Inflammatory macrophage (primary cell): ENCODE measurements at regions not wholly inside any gene's neighbourhood (a gene's known extent, or its start where the extent isn't known, plus 50 kb on each side); places are given as distances from the start of the nearest gene placed in this dataset.
"Not testable (repeated sequence)": the region's sequence is repeated elsewhere in the genome, so short reads cannot be mapped to it uniquely, and the experiment has no call there.

Experiments used
- DNase-seq, 2 donors: peaks; one replicate each; pipeline ENCODE4 v3.0.0-alpha.2; 2020 to 2022

DNA sequence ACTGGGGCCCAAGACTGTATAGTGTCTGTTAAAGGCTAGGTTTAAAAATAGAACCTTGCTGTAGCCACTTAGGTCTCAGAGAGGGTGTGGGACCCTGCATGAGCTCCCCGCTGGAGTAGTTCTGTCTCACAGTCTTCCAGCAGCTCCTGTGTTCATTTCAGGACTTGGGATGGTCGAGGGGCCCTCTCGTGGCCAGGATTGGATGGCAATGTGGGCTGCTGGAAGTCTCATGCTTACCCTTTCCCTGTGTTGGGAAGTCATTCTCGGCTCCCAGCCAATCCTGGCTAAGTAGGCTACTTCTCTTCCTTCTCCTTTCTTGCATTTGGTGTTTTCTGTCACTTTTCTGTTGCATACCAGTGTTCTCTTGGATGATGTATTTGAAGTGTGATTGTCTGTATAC is 284.0 kb upstream of the GCFC2 start:
- DNase-seq: no peak

- not testable (repeated sequence) for DNase-seq
These were observed 277.9 kb upstream of the GCFC2 start for GRCh38 chr2:75988622-75989021.

DNA sequence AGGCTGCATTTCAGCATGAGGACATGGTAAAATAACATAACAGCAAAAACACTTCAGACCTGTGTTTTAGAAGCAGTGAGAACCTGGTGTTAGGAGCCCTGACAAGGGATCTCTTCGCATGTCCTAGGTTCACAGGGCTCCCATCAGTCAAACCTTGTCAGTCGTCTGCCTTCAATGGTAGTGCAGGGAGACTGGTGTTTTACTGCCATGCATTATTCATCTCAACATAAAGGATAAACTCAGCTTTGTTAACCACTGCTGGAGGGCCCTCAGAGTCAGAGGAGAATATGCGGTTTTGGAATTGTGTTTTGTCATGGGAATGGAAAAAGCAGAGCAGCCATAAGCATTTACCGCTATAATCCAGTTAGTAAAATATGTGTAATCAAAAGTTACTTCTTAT is 275.9 kb upstream of the GCFC2 start:
- DNase-seq: no peak

DNA sequence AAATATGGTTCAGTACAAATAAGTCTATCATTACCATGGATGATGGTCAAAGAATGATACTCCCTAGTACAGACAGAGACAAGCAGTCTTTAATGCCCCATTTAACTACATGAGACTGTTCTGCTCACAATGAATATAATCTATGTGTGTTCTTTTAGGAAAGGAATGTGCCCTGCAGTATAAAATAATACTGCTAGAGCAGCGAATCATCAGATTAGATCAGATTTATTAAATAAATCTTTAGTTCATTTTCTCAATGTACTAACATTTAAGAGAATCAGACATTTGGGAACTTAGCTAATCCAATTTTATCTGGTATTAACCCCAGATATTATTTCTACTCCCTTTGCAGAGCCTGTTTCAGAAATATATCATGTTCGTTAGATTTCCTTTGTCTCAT is 272.0 kb upstream of the GCFC2 start:
- DNase-seq: no peak

GRCh38 chr2:75964646-75965045 is 253.9 kb upstream of the GCFC2 start:
- no peak for DNase-seq

GRCh38 chr2:75960472-75961009 is 249.8 kb upstream of the GCFC2 start:
- no peak for DNase-seq

DNA sequence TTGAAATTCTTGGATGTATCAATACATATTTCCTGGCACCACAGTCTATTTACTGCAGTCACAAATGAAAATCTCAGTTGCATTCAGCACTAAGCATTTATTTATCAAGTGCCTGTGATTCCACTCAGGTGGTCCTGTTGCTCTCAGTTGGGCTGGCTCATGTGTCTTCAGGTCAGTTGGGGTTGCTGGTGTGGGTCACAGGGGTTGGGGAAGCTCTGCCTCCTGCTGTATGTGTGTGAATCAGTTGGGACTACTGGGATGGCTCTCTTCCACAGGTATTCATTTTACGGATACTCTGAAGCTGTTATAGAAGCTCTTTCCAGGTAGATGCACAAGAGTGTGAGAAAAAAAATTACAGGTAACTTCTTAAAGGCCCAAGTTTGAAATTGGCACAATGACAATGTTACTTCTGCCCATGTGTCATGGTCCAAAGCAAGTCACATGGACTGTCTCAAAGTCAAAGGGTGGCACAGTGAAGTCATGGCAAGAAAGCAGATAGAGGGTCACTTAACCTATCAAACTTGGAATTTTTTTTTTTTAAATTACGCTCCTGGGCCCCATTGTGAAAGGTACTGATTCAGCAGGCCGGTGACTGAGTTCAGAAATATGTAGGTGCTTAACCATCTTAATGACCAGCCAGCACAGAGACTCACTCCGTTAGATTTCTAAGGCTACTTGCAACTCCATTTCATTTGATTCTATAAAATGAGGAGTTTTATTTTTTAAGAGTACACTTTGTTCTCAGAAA is 249.2 kb upstream of the GCFC2 start:
- DNase-seq: no peak

- no peak for DNase-seq
These were observed 244.0 kb upstream of the GCFC2 start for GRCh38 chr2:75954761-75955160.

- no peak for DNase-seq
These were observed 241.5 kb upstream of the GCFC2 start for GRCh38 chr2:75952173-75952572.

GRCh38 chr2:75949385-75950030 is 238.8 kb upstream of the GCFC2 start:
- no peak for DNase-seq

DNA sequence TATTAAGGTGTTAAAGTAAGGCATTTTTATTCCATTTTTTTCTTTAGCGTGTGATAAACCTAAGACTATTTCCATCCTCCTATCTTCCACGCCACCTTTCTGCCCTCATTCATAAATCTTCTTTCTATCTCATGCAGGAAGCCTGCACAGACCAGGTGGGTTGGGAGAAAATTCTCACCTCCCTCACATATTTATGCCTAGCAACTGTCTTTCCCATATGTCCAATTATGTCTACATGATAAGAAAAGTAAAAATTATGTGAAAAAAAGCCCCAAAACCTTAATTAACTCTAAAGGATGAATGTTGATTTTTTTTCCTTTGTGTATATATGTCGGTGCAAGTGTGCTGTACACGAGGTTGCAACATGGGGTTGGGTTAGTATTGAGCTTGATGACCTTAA is 225.6 kb upstream of the GCFC2 start:
- DNase-seq: no peak

GRCh38 chr2:75932996-75933395 is 222.3 kb upstream of the GCFC2 start:
- DNase-seq: no peak

DNA sequence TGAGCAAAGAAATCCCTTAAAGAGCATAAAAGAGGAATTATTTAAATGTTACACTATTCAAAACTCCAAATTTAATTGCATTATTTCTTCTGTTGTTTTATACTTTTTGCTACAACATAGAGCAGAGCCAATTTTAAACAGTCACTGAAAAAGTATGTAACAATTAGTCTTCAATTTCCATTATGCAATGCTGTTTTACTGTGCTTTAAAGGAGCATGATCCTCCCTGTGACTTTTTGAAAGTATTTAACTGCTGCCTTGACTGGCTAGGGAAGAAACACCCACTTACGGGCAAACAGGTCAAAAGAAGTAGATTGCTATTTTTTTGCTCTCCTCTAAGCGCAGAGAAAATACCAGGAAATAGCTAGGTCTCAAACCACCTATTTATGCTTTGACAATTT is 217.4 kb upstream of the GCFC2 start:
- DNase-seq: no peak

- no peak for DNase-seq
These were observed 214.8 kb upstream of the GCFC2 start for GRCh38 chr2:75925331-75926024.

DNA sequence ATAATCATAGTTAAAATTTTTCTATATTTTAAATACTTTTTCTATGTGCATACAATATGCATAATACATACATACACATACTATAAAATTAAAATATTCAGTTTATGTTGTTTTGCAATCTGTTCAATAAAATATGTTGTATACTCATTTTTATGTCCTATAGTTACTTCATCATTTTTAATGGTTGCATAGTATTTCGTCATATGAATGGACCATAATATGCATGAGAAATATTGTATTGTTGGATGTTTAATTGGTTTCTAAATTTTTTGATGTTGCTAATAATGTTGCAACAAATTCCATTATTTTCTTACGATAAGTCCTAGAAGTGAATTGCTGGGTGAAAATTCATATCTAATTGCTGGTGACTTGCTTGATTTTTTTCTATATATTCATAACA is 211.5 kb upstream of the GCFC2 start:
- no peak for DNase-seq

DNA sequence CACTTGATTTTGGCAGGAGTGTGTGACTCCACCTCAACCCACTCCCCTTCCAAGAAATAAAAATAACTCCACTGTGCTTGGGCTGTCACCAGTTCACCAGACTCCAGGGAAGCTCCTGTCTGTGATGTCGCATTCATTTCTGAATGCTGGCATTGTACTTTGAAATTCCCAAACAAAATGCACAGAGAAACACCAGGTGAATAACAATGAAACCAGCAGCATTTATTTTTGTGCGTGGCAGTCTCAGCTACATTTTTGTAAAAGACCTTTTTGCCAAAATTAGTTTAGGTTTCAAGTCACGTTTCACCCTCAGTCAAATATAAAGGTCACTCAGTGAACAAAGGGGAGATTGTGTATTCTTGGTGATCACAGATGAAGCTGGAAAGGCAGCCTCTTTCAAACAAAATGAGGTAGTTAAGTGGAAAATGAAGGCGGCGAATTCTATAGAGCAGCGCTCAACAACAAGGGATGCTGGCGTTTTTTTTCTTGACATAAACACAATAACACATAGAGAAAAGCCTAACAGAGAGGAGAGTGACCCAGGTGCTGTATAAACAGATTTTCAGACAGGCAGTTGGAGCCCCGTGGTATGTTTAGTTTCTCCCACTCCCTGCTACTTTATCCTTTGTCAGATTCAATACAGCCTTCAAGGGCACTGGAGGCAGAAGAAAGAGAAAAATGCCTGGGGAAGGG is 210.3 kb upstream of the GCFC2 start:
- no peak for DNase-seq

- no peak for DNase-seq
These were observed 205.3 kb upstream of the GCFC2 start for GRCh38 chr2:75915851-75916634.

DNA sequence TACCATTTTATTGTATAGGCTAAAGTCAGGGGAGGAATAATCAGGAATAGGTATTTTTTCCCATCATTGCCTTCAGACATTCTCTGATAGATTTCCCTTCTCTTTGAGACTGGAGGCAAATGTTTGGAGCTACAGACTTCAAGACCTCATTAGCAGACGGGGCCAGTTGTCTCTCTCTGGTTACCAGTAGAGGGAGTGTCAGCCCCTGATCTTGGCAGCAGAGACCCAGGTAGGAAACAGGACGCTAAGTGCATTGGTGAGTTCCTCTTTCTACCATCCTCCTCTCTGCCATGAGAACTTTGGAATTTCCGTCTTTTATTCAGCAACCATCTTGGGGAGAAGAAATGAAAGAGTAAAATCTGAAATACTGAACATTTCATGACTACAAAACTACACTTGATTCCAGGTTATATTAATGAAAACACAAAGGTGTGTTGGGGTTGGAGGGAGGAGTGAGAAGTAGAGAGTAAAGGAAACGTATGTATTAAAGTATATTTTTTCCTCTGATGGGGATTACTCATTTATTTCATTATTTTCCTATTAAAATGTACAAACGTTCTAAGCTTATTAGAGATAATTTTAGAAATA is 186.2 kb upstream of the GCFC2 start:
- no peak for DNase-seq

GRCh38 chr2:75894170-75894569 is 183.5 kb upstream of the GCFC2 start:
- no peak for DNase-seq

DNA sequence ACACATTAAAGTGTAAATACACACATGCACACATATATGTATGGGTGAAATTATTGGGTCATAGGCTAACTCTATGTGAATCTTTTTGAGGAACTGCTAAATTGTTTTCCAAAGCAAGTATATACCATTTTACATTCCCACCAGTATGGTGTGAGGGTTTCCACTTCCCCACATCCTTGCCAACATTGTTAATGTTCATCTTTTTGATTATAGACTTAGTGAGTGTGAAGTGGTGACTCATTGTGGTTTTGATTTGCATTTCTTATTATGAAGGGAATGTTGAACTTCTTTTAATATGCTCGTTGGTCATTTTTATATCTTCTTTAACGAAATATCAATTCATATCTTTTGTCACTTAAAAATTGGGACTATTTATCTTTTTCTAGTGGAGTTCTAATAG is 181.8 kb upstream of the GCFC2 start:
- DNase-seq: no peak

GRCh38 chr2:75882530-75882929 is 171.8 kb upstream of the GCFC2 start:
- no peak for DNase-seq

DNA sequence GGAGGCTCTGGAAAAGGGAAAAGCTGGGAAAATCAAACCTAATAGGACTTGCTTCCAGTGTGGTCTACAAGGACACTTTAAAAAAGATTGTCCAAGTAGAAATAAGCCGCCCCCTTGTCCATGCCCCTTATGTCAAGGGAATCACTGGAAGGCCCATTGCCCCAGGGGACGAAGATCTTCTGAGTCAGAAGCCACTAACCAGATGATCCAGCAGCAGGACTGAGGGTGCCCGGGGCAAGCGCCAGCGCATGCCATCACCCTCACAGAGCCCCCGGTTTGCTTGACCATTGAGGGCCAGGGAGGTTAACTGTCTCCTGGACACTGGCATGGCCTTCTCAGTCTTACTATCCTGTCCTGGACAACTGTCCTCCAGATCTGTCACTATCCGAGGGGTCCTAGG is 164.9 kb upstream of the GCFC2 start:
- DNase-seq: not testable (repeated sequence)
